GM19452 (cell line): ENCODE measurements at regions not wholly inside any gene's neighbourhood (a gene's known extent, or its start where the extent isn't known, plus 50 kb on each side); places are given as distances from the start of the nearest gene placed in this dataset.

Experiments used
- ATAC-seq: cut with Tn5 transposase; IDR thresholded peaks from one replicate; pipeline ENCODE4 v1.9.1; 2021; ENCODE audit not compliant: unreplicated experiment

GRCh38 chr1:98048244-98048643 lies 127.4 kb upstream of the DPYD start:
- ATAC-seq: no peak

GRCh38 chr1:98047171-98047570 lies 126.3 kb upstream of the DPYD start:
- ATAC-seq: no peak

- no peak for ATAC-seq
Observed at GRCh38 chr1:98045767-98046641, 125.2 kb upstream of the DPYD start.

GRCh38 chr1:98045211-98045766 lies 124.5 kb upstream of the DPYD start:
- no peak for ATAC-seq

GRCh38 chr1:98044766-98045165 lies 123.9 kb upstream of the DPYD start:
- ATAC-seq: no peak

GRCh38 chr1:98044071-98044697 lies 123.3 kb upstream of the DPYD start:
- no peak for ATAC-seq

- no peak for ATAC-seq
Observed at GRCh38 chr1:98035602-98036002, 114.8 kb upstream of the DPYD start.

GRCh38 chr1:98034505-98034904 lies 113.7 kb upstream of the DPYD start:
- no peak for ATAC-seq

- no peak for ATAC-seq
Observed at GRCh38 chr1:98032958-98033357, 112.1 kb upstream of the DPYD start.

- no peak for ATAC-seq
Observed at GRCh38 chr1:98030976-98031375, 110.1 kb upstream of the DPYD start.

- no peak for ATAC-seq
Observed at GRCh38 chr1:98030483-98030882, 109.6 kb upstream of the DPYD start.

- no peak for ATAC-seq
Observed at GRCh38 chr1:98028800-98029199, 108.0 kb upstream of the DPYD start.

GRCh38 chr1:98027103-98027705 lies 106.4 kb upstream of the DPYD start:
- ATAC-seq: no peak

- no peak for ATAC-seq
Observed at GRCh38 chr1:98025858-98026257, 105.0 kb upstream of the DPYD start.

- no peak for ATAC-seq
Observed at GRCh38 chr1:98021126-98021525, 100.3 kb upstream of the DPYD start.

- ATAC-seq: no peak
Observed at GRCh38 chr1:98019747-98020146, 98.9 kb upstream of the DPYD start.

GRCh38 chr1:98018074-98018473 lies 97.2 kb upstream of the DPYD start:
- ATAC-seq: no peak

GRCh38 chr1:98017184-98017583 lies 96.3 kb upstream of the DPYD start:
- no peak for ATAC-seq

- ATAC-seq: no peak
Observed at GRCh38 chr1:98008373-98008772, 87.5 kb upstream of the DPYD start.

GRCh38 chr1:98005326-98006010 lies 84.6 kb upstream of the DPYD start:
- ATAC-seq: no peak

GRCh38 chr1:98003442-98003841 lies 82.6 kb upstream of the DPYD start:
- no peak for ATAC-seq
